Osteoblast (primary cell): ENCODE measurements at regions not wholly inside any gene's neighbourhood (a gene's known extent, or its start where the extent isn't known, plus 50 kb on each side); places are given as distances from the start of the nearest gene placed in this dataset.

Source experiments
- DNase-seq: peaks from one replicate; pipeline ENCODE4 v3.0.0; 2011; ENCODE audit warnings: low spot score, mixed read lengths; ENCODE audit not compliant: insufficient read length; ENCODE audit errors: missing footprints
- H2AFZ ChIP-seq: 2 replicates; pipeline ENCODE4 v1.6.0; 2011; ENCODE audit warnings: mild to moderate bottlenecking, low read length
- H3K27ac ChIP-seq: 2 replicates; pipeline ENCODE4 v1.5.1; 2011; ENCODE audit warnings: mild to moderate bottlenecking, low read depth, low read length, moderate library complexity
- H3K27me3 ChIP-seq: 2 replicates; pipeline ENCODE4 v1.6.0; 2012; ENCODE audit warnings: mild to moderate bottlenecking, control low read depth, inconsistent platforms, low read length, moderate library complexity; ENCODE audit not compliant: insufficient read depth
- H3K36me3 ChIP-seq: 2 replicates; pipeline ENCODE4 v1.5.1; 2011; ENCODE audit warnings: mild to moderate bottlenecking, low read length, control low read depth, moderate library complexity; ENCODE audit not compliant: insufficient read depth
- H3K4me1 ChIP-seq: 2 replicates; pipeline ENCODE4 v1.5.1; 2011; ENCODE audit warnings: mild to moderate bottlenecking, low read length, control low read depth, moderate library complexity; ENCODE audit not compliant: insufficient read depth
- H3K4me2 ChIP-seq: 2 replicates; pipeline ENCODE4 v1.6.0; 2011; ENCODE audit warnings: mild to moderate bottlenecking, low read length; ENCODE audit not compliant: insufficient read depth
- H3K4me3 ChIP-seq: fragments of 200-600 bp; sonication (generic); 3 replicates; pipeline ENCODE4 v1.5.1; 2012; ENCODE audit warnings: mild to moderate bottlenecking, low read length, inconsistent platforms; ENCODE audit not compliant: insufficient read depth
- H3K79me2 ChIP-seq: 2 replicates; pipeline ENCODE4 v1.6.0; 2012; ENCODE audit warnings: mild to moderate bottlenecking, low read length, control low read depth, inconsistent platforms; ENCODE audit not compliant: insufficient read depth
- H3K9me3 ChIP-seq: 2 replicates; pipeline ENCODE4 v1.5.1; 2011; ENCODE audit warnings: low read depth, low read length, control low read depth
- H4K20me1 ChIP-seq: 2 replicates; pipeline ENCODE4 v1.6.0; 2012; ENCODE audit warnings: mild to moderate bottlenecking, low read length, control low read depth; ENCODE audit not compliant: insufficient read depth
- CTCF ChIP-seq: IDR thresholded peaks from 2 replicates; pipeline ENCODE4 v1.5.1; 2011; ENCODE audit warnings: mild to moderate bottlenecking, low read depth, low read length, moderate library complexity; ENCODE audit errors: extremely low read depth

GRCh38 chr6:105789935-105790334, 296.2 kb upstream of the PRDM1 start:
- Histone ChIP-seq H3K4me2 (no peak overlapping the region), H2AFZ (peak overlapping the region; percentile 11), H3K27me3 (no peaks in the 10 kb centered on the region), H3K36me3 (no peaks in the 10 kb centered on the region), H3K4me1 (no peaks in the 10 kb centered on the region), H3K4me3 (no peak overlapping the region), H3K27ac (no peak overlapping the region), H4K20me1 (no peaks in the 10 kb centered on the region), H3K9me3 (no peaks in the 10 kb centered on the region), H3K79me2 (no peaks in the 10 kb centered on the region)
- no peak for TF ChIP-seq CTCF
- DNase-seq = no peak

- H3K4me1 ChIP-seq = no peaks in the 10 kb centered on the region
- DNase-seq = no peak
- H3K79me2 ChIP-seq = no peaks in the 10 kb centered on the region
- TF ChIP-seq CTCF = no peak
- no peak overlapping the region for H3K27ac ChIP-seq
- no peak overlapping the region for H3K4me2 ChIP-seq
- H4K20me1 ChIP-seq = no peaks in the 10 kb centered on the region
- H3K27me3 ChIP-seq = no peaks in the 10 kb centered on the region
- no peaks in the 10 kb centered on the region for H3K36me3 ChIP-seq
- H2AFZ ChIP-seq = no peak overlapping the region
- H3K4me3 ChIP-seq = no peak overlapping the region
- H3K9me3 ChIP-seq = no peaks in the 10 kb centered on the region
These were observed 298.4 kb upstream of the PRDM1 start for GRCh38 chr6:105787747-105788146.

- Histone ChIP-seq H3K4me3 (no peak overlapping the region), H3K9me3 (no peaks in the 10 kb centered on the region), H3K27me3 (no peaks in the 10 kb centered on the region), H3K79me2 (no peaks in the 10 kb centered on the region), H3K27ac (no peak overlapping the region), H3K4me2 (no peak overlapping the region), H3K36me3 (no peaks in the 10 kb centered on the region), H4K20me1 (no peaks in the 10 kb centered on the region), H2AFZ (no peak overlapping the region), H3K4me1 (no peaks in the 10 kb centered on the region)
- DNase-seq = no peak
- TF ChIP-seq CTCF = no peak
These were observed 299.1 kb upstream of the PRDM1 start for GRCh38 chr6:105786890-105787655.

- H3K79me2 ChIP-seq = no peaks in the 10 kb centered on the region
- H3K36me3 ChIP-seq = no peaks in the 10 kb centered on the region
These were observed 299.7 kb upstream of the PRDM1 start for GRCh38 chr6:105786449-105786848.

More at GRCh38 chr6:105786449-105786848, 299.7 kb upstream of the PRDM1 start:
- Histone ChIP-seq H4K20me1 (no peaks in the 10 kb centered on the region), H3K27me3 (no peaks in the 10 kb centered on the region), H3K4me2 (no peak overlapping the region), H3K27ac (no peak overlapping the region), H3K9me3 (no peaks in the 10 kb centered on the region), H2AFZ (no peak overlapping the region), H3K4me3 (no peak overlapping the region), H3K4me1 (no peaks in the 10 kb centered on the region)
- DNase-seq = no peak
- TF ChIP-seq CTCF = no peak
